H54 (cell line): ENCODE measurements at regions not wholly inside any gene's neighbourhood (a gene's known extent, or its start where the extent isn't known, plus 50 kb on each side); places are given as distances from the start of the nearest gene placed in this dataset.

Source experiments
- DNase-seq: peaks from one replicate; pipeline ENCODE4 v3.0.0; 2011; ENCODE audit warnings: low spot score, mixed read lengths; ENCODE audit not compliant: insufficient read length
- FAIRE-seq: peaks from 3 replicates; lab custom pipeline; 2011; peaks lifted over from hg19 to GRCh38; lab: Jason Lieb, UNC
- POLR2A ChIP-seq: IDR thresholded peaks from 2 replicates; pipeline ENCODE4 v1.6.1; 2011; ENCODE audit warnings: low read depth, mild to moderate bottlenecking, low read length

- no peak for FAIRE-seq
These were observed 625.4 kb downstream of the BRD1 start for GRCh38 chr22:49202226-49202625.

GRCh38 chr22:49201046-49201970, 626.4 kb downstream of the BRD1 start:
- FAIRE-seq (no peak), DNase-seq (no peak)
- no peak for TF ChIP-seq POLR2A

More at GRCh38 chr22:49202226-49202625, 625.4 kb downstream of the BRD1 start:
- no peak for DNase-seq
- TF ChIP-seq POLR2A, result no peak

DNA sequence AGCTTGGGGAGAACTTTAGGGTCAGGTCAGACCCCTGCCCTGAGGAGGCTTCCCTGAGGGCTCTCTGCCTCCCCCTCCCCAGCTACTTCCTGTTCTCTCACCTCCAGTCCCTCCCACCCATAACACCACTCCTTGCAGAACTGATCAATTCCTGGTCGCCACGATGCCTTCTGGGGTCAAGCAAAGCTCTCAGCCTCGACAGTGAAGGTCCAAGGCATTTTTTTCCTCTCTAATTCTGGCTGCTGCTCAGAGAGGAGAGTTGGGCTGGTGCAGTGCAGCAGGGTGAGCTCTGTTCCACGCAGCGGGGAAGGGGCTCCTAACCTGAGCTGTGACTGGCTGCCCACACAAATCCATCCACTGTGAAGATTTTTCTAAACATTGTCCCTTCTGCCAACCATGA, 628.4 kb downstream of the BRD1 start:
- no peak for FAIRE-seq

DNA sequence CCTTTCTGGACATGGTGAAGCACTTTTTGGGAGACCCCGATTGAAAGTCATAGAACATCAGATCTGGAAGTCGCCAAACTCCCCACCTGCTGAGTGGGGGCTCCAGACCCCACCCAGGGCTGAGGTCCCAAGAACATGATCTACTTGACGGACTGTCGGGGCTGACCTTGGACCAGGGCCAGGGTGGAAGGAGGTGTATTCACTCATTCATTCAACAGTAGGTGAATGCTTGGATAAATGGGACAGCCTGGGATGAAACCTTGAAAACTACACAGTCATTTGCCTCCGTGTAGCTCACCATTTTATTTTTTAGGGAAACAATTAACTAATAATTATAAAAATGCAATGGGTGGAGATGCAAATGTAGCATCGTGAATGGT, 629.0 kb downstream of the BRD1 start:
- DNase-seq, result no peak
- no peak for FAIRE-seq
- no peak for TF ChIP-seq POLR2A

More for the DNA sequence above, 628.4 kb downstream of the BRD1 start:
- no peak for DNase-seq
- TF ChIP-seq POLR2A, result no peak

- DNase-seq (no peak), FAIRE-seq (no peak)
- TF ChIP-seq POLR2A, result no peak
These were observed 629.5 kb downstream of the BRD1 start for GRCh38 chr22:49197986-49198704.

DNA sequence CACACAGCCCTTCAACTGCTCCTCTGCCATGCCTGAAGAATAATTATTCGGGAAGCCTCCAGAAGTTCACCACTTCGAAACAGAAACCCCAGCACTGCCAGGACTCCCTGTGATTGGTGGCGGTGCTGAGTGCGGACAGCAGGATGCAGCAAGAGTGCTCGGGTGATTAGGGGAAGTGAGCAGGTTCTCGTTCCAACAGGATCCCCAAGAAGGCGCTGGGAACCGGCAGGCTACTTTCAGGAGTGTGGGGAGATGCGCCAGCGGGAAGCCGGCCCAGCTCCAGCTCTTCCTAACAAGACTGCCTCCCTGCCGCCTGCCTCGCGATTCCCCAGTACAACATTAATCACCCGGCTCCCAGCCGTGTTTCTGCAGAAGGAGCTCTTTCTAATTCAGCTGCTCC, 630.2 kb downstream of the BRD1 start:
- FAIRE-seq, result no peak
- no peak for DNase-seq
- TF ChIP-seq POLR2A, result no peak

GRCh38 chr22:49196046-49196511, 631.6 kb downstream of the BRD1 start:
- TF ChIP-seq POLR2A, result no peak
- no peak for DNase-seq
- FAIRE-seq, result no peak

- TF ChIP-seq POLR2A, result no peak
- FAIRE-seq (no peak), DNase-seq (no peak)
These were observed 632.0 kb downstream of the BRD1 start for GRCh38 chr22:49195636-49196035.

DNA sequence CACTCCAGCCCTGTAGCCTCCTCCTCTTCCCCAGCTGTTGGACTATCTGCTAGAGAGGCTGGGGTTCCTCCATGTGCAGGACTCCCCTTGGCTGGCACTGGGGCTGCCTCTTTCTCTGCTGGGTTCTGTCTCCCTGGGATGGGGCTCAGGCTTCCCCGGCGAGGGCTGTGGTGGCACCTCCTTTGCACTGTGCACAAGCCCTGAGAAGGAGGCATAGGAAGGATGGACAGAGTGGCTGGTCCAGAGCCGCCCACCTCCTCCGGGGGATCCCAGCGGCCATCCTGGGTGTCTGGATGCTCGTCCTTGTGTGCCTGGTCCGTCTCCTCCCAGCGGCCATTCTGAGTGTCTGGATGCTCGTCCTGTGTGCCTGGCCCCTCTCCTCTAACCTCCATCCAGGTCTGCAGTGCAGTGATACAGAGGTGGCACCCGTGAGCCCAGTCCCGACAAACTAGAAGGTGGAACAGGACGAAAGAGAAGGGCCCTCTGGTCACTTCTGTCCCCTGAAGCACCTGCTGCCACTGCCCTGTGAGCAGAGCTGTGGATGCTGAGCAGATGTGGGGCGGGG, 633.7 kb downstream of the BRD1 start:
- TF ChIP-seq POLR2A, result no peak
- no peak for DNase-seq
- FAIRE-seq, result no peak

GRCh38 chr22:49193348-49193747, 634.3 kb downstream of the BRD1 start:
- DNase-seq (no peak), FAIRE-seq (no peak)
- no peak for TF ChIP-seq POLR2A

GRCh38 chr22:49192857-49193250, 634.8 kb downstream of the BRD1 start:
- DNase-seq (no peak), FAIRE-seq (no peak)
- TF ChIP-seq POLR2A, result no peak

DNA sequence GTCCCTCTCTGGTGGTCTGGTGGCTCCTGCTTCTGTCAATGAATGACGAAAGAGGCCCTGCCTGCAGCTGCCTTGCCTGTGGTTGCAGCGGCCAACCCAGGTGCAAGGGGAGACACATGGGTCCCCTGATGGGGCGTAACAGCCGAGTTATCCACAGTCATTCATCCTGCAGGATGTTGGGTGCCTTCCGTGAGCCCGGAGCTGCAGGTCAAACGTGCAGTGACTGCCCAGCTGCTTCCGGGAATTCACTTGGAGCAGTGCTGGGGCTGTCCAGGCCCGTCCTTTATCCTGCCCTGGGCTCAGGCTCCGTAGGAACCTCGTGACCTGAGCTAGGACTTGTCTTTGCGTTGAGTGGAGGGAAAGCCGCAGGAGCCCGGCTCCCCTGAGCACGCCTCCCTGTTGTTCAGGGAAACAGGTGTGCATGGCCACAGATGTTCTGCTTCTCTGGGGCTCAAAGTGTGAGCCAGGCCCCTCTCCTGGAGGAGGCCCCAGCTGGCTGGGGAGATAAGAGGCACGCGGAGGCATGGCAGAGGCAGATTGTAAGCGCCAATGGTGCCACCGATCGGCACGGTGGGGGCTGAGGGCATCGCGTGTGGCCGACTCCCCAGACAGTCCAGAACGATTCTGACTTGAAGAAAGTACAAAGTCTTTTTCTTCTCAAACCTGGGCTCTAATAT, 635.4 kb downstream of the BRD1 start:
- DNase-seq (no peak), FAIRE-seq (no peak)
- no peak for TF ChIP-seq POLR2A

DNA sequence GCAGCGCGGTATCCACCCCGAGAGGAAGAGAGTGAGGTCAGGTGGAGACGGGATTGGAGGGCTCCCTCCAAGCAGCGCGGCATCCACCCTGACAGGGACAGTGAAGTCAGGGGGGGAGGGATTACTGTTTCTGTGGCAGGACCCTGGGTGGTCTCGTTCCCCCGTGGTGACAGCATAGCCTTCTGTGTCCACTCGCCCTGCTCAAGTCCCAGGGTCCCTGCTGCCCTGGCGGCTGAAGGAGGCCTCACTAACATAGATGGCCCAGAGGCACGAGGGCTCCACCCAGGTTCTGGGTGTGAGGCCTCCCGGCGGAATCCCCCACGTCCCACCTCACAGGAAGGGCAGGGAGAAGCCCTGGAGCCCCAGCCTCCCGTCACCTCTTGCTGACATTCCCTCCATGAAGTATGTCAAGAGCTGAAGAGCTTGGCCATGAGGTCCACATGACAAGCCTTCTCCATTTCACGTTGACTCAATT, 636.1 kb downstream of the BRD1 start:
- no peak for DNase-seq
- no peak for TF ChIP-seq POLR2A
- no peak for FAIRE-seq
